Natural killer cell treated with Interleukin-12 subunit alpha and Interleukin-12 subunit beta and Interleukin-15 and Interleukin-18, amount 100 ng/mL, for 72 hours (primary cell): ENCODE measurements at regions not wholly inside any gene's neighbourhood (a gene's known extent, or its start where the extent isn't known, plus 50 kb on each side); places are given as distances from the start of the nearest gene placed in this dataset.
"Not testable (repeated sequence)": the region's sequence is repeated elsewhere in the genome, so short reads cannot be mapped to it uniquely, and the experiment has no call there.

Experiments
- ATAC-seq, 2 donors: fragments of 150-1000 bp; cut with Tn5 transposase in 1 of 2; sonication (Bioruptor Pico), chemical (Tn5 transposase) in 1 of 2; 2 replicates each; pipeline ENCODE4 v1.10.0; 2021
- DNase-seq: peaks from one replicate; pipeline ENCODE4 v3.0.0; 2022; ENCODE audit warnings: low spot score
- H3K27ac Mint-ChIP-seq, 2 donors: 1 replicate in 1 of 2; 2 replicates in 1 of 2; pipeline ENCODE4 v1.8.0; 2022; ENCODE audit warnings: mixed read lengths in 2 of 2, mild to moderate bottlenecking in 1 of 2, moderate library complexity in 1 of 2
- H3K27me3 Mint-ChIP-seq, 2 donors: 1 replicate in 1 of 2; 2 replicates in 1 of 2; pipeline ENCODE4 v1.8.0; 2022; ENCODE audit warnings: mixed read lengths in 2 of 2
- H3K36me3 Mint-ChIP-seq: one replicate; pipeline ENCODE4 v1.8.0; 2022; ENCODE audit warnings: mixed read lengths
- H3K4me1 Mint-ChIP-seq, 2 donors: 1 replicate in 1 of 2; 2 replicates in 1 of 2; pipeline ENCODE4 v1.8.0; 2022; ENCODE audit warnings: low read depth in 2 of 2, mixed read lengths in 2 of 2, mild to moderate bottlenecking in 1 of 2
- H3K4me3 Mint-ChIP-seq: one replicate; pipeline ENCODE4 v1.8.0; 2022; ENCODE audit warnings: mixed read lengths
- H3K9me3 Mint-ChIP-seq: 2 replicates; pipeline ENCODE4 v1.8.0; 2022; ENCODE audit warnings: mixed read lengths

GRCh38 chr14:87628129-87628528 lies 364.9 kb downstream of the GALC start:
- Mint-ChIP-seq H3K36me3 (no peaks in the 10 kb centered on the region), H3K4me1 (no peaks in the 10 kb centered on the region), H3K27ac (no peak overlapping the region), H3K4me3 (no peak overlapping the region), H3K9me3 (peaks cover 15% of the 10 kb centered on the region), H3K27me3 (no peaks in the 10 kb centered on the region)
- DNase-seq (no peak), ATAC-seq (no peak)

DNA sequence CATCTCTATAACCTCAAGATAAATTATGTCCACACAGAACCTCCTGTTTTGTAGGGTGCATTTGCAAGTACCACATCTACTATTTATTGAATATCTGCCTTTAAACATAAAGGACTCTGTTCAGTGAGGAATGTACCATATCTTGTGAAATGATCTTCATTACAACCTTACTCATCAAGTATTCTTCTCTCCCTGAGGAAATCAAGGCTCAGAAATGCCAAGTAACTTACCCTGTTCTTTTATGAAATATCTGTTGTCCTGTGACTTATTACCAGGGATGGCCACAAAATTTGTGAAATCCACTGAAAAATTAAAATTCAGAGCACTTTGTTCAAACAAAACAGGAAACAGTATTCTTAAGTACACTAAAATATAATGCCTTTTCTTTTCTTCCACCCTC lies 366.7 kb downstream of the GALC start:
- Mint-ChIP-seq H3K4me3 (no peak overlapping the region), H3K36me3 (peaks cover 5% of the 10 kb centered on the region), H3K4me1 (no peaks in the 10 kb centered on the region), H3K9me3 (peaks cover 23% of the 10 kb centered on the region), H3K27ac (no peak overlapping the region), H3K27me3 (no peaks in the 10 kb centered on the region)
- no peak for DNase-seq
- no peak for ATAC-seq

- Mint-ChIP-seq H3K27me3 (no peaks in the 10 kb centered on the region), H3K27ac (no peak overlapping the region), H3K4me1 (no peaks in the 10 kb centered on the region), H3K9me3 (peaks cover 23% of the 10 kb centered on the region), H3K36me3 (peaks cover 5% of the 10 kb centered on the region), H3K4me3 (no peak overlapping the region)
- ATAC-seq (no peak), DNase-seq (no peak)
These were observed 369.4 kb downstream of the GALC start for GRCh38 chr14:87623616-87624015.

GRCh38 chr14:87617079-87617478 lies 375.9 kb downstream of the GALC start:
- DNase-seq = no peak
- H3K9me3 Mint-ChIP-seq = peaks cover 8% of the 10 kb centered on the region
- H3K27me3 Mint-ChIP-seq = no peaks in the 10 kb centered on the region
- no peak overlapping the region for H3K27ac Mint-ChIP-seq
- H3K36me3 Mint-ChIP-seq = peaks cover 2% of the 10 kb centered on the region
- ATAC-seq = no peak
- H3K4me1 Mint-ChIP-seq = no peaks in the 10 kb centered on the region
- H3K4me3 Mint-ChIP-seq = no peak overlapping the region

GRCh38 chr14:87615822-87616679 lies 376.9 kb downstream of the GALC start:
- ATAC-seq = no peak
- no peak overlapping the region for H3K27ac Mint-ChIP-seq

DNA sequence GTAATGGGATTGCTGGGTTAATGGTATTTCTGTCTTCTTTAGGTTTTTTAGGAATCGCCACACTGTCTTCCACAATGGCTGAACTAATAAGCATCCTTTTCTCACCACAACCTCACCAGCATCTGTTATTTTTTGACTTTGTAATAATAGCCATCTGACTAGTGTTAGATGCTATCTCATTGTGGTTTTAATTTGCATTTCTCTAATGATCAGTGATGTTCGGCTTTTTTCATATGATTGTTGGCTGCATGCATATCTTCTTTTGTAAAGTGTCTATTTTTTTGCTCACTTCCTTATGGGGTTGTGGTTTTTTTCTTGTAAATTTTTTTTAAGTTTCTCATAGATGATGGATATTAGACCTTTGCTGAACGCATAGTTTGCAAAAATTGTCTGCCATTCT lies 377.9 kb downstream of the GALC start:
- no peaks in the 10 kb centered on the region for H3K4me1 Mint-ChIP-seq
- H3K9me3 Mint-ChIP-seq = no peaks in the 10 kb centered on the region
- H3K36me3 Mint-ChIP-seq = no peaks in the 10 kb centered on the region
- H3K27ac Mint-ChIP-seq = no peak overlapping the region
- DNase-seq = no peak
- no peak overlapping the region for H3K4me3 Mint-ChIP-seq
- no peak for ATAC-seq
- H3K27me3 Mint-ChIP-seq = no peaks in the 10 kb centered on the region

More at GRCh38 chr14:87615822-87616679, 376.9 kb downstream of the GALC start:
- H3K4me1 Mint-ChIP-seq = no peaks in the 10 kb centered on the region
- no peaks in the 10 kb centered on the region for H3K27me3 Mint-ChIP-seq
- no peak overlapping the region for H3K4me3 Mint-ChIP-seq
- DNase-seq = no peak
- H3K9me3 Mint-ChIP-seq = peaks cover 6% of the 10 kb centered on the region
- no peaks in the 10 kb centered on the region for H3K36me3 Mint-ChIP-seq

- Mint-ChIP-seq H3K27ac (no peak overlapping the region), H3K4me1 (no peaks in the 10 kb centered on the region), H3K27me3 (no peaks in the 10 kb centered on the region), H3K36me3 (no peaks in the 10 kb centered on the region), H3K4me3 (no peak overlapping the region), H3K9me3 (no peaks in the 10 kb centered on the region)
- DNase-seq = no peak
- ATAC-seq = no peak
These were observed 379.1 kb downstream of the GALC start for GRCh38 chr14:87613881-87614280.

- not testable (repeated sequence) for H3K27me3 Mint-ChIP-seq, H3K27ac Mint-ChIP-seq, H3K4me3 Mint-ChIP-seq, DNase-seq, H3K36me3 Mint-ChIP-seq, ATAC-seq, H3K4me1 Mint-ChIP-seq
- H3K9me3 Mint-ChIP-seq = peaks cover 17% of the 10 kb centered on the region
These were observed 385.9 kb downstream of the GALC start for GRCh38 chr14:87607056-87607455.

- no peak overlapping the region for H3K27ac Mint-ChIP-seq
- peaks cover 28% of the 10 kb centered on the region for H3K9me3 Mint-ChIP-seq
- DNase-seq (no peak), ATAC-seq (no peak)
- no peaks in the 10 kb centered on the region for H3K27me3 Mint-ChIP-seq
- no peaks in the 10 kb centered on the region for H3K36me3 Mint-ChIP-seq
- no peak overlapping the region for H3K4me3 Mint-ChIP-seq
- H3K4me1 Mint-ChIP-seq = no peaks in the 10 kb centered on the region
These were observed 391.9 kb downstream of the GALC start for GRCh38 chr14:87601036-87601435.

DNA sequence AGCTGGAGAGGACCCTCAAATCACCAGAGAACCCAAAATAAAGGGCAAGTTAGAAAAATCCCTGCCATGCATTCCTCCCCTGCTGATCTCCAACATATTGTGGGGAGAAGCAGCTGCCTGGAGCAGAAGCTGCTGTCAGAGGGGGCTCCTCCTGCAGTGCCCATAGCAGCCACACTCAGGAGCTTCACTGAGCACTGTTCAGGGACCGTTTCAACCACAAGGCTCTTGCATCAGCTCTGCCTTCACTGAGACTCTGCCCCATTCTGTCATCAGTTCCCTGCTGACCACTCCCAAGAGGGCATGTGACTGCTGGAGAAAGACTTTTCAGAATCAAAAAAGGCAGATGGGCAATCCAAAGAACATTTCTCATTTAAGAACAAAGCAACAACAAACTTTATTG lies 392.7 kb downstream of the GALC start:
- H3K27me3 Mint-ChIP-seq = no peaks in the 10 kb centered on the region
- no peak for ATAC-seq

GRCh38 chr14:87581298-87581697 lies 411.7 kb downstream of the GALC start:
- DNase-seq = no peak
- no peak for ATAC-seq
- no peak overlapping the region for H3K4me3 Mint-ChIP-seq
- no peaks in the 10 kb centered on the region for H3K36me3 Mint-ChIP-seq
- H3K27me3 Mint-ChIP-seq = no peaks in the 10 kb centered on the region
- no peaks in the 10 kb centered on the region for H3K4me1 Mint-ChIP-seq
- H3K9me3 Mint-ChIP-seq = no peaks in the 10 kb centered on the region
- no peak overlapping the region for H3K27ac Mint-ChIP-seq

More for the DNA sequence above, 392.7 kb downstream of the GALC start:
- Mint-ChIP-seq H3K4me1 (no peaks in the 10 kb centered on the region), H3K4me3 (no peak overlapping the region), H3K9me3 (peaks cover 32% of the 10 kb centered on the region), H3K36me3 (no peaks in the 10 kb centered on the region), H3K27ac (no peak overlapping the region)
- DNase-seq = no peak

- no peak overlapping the region for H3K27ac Mint-ChIP-seq
These were observed 413.9 kb downstream of the GALC start for GRCh38 chr14:87579036-87579435.

GRCh38 chr14:87575378-87575777 lies 417.6 kb downstream of the GALC start:
- no peak for ATAC-seq
- Mint-ChIP-seq H3K4me1 (no peaks in the 10 kb centered on the region), H3K9me3 (no peaks in the 10 kb centered on the region), H3K27me3 (no peaks in the 10 kb centered on the region), H3K27ac (no peak overlapping the region), H3K4me3 (no peak overlapping the region), H3K36me3 (no peaks in the 10 kb centered on the region)
- DNase-seq = no peak

More at GRCh38 chr14:87579036-87579435, 413.9 kb downstream of the GALC start:
- no peaks in the 10 kb centered on the region for H3K36me3 Mint-ChIP-seq
- no peak for ATAC-seq
- H3K4me3 Mint-ChIP-seq = no peak overlapping the region
- no peaks in the 10 kb centered on the region for H3K9me3 Mint-ChIP-seq
- no peaks in the 10 kb centered on the region for H3K27me3 Mint-ChIP-seq
- H3K4me1 Mint-ChIP-seq = no peaks in the 10 kb centered on the region
- no peak for DNase-seq

DNA sequence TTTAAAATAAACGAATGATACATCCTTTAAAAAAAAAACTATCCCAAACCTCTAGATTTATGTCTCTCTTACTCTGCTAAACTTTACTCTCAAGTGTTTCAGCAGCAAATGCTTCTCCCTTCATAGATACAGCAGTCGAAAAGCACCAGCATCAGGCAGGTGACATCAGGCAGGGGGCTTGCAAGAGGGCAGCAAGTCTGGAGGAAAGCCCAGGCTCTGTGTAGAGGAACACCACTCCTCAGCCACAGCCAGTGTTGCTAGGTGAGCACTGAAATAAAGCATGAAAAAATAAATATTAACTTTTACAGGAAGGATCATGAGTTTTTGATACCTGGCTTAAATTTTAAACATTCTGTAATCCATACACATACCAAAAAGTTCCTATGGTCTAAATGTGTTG lies 419.4 kb downstream of the GALC start:
- no peaks in the 10 kb centered on the region for H3K9me3 Mint-ChIP-seq
- H3K4me3 Mint-ChIP-seq = no peak overlapping the region
- H3K4me1 Mint-ChIP-seq = no peaks in the 10 kb centered on the region
- no peaks in the 10 kb centered on the region for H3K36me3 Mint-ChIP-seq
- H3K27me3 Mint-ChIP-seq = no peaks in the 10 kb centered on the region
- no peak for ATAC-seq
- H3K27ac Mint-ChIP-seq = no peak overlapping the region
- DNase-seq = no peak
